ENCODE measurements at regions not wholly inside any gene's neighbourhood (a gene's known extent, or its start where the extent isn't known, plus 50 kb on each side); places are given as distances from the start of the nearest gene placed in this dataset.
A peak's percentile ranks its signal among the peaks of the same experiment; 100 is the strongest.
"Not testable (repeated sequence)": the region's sequence is repeated elsewhere in the genome, so short reads cannot be mapped to it uniquely, and the experiment has no call there.

DNA sequence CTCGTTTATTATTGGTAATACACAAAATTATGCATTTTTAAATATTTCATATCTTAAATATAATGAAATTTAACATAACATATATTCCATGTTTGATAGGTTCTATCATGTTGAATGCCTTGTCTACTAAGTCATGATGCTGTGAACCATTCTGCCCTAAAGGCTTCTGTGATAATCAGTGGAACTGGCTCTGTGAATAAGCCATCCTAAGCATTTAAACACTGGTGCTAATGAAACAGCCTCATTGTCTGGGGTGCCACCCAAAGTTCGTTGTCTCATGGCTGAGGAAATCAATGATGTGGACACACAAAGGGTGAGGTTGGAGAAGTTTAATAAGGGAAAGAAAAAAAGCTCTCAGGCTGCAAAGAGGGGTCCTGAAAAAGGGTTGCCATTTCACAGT, 264.7 kb upstream of the ZRANB2 start:
- DNase-seq = no peak

DNA sequence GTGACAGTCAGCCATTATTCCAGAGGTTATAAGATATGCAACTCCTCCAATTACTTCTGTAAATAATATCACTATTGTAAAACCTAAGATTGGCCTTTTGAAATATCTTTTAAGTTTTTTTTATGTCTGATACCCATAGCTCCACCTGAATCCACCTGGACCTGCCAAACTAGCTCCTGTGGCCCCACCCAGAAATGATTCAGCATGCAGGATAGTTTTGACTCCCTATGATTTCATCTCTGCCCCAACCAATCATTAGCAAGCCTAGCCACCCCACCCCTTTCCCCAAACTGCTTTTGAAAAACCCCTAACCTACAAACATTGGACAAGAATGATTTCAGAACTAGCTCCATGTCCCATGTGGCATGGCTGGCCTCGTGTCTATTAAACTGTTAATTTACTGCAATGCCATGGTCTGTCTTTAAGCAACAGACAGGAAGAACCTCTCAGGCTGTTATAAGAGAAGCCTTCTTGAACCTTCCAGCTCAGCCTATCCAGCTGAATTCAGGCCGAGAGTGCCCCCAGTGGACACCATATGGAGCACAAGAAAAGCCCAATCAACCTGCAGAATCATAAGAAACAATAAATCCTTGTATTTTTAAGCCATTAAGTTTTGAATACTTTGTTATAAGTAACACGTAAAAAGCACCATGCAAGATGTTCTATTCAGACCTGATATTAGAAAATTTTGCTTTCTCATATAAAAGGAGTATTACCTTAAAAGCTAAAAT, 263.0 kb upstream of the ZRANB2 start:
- DNase-seq = peak; percentile 15

- peak; percentile 12 for DNase-seq
Observed at GRCh38 chr1:71339238-71339637, 258.4 kb upstream of the ZRANB2 start.

DNA sequence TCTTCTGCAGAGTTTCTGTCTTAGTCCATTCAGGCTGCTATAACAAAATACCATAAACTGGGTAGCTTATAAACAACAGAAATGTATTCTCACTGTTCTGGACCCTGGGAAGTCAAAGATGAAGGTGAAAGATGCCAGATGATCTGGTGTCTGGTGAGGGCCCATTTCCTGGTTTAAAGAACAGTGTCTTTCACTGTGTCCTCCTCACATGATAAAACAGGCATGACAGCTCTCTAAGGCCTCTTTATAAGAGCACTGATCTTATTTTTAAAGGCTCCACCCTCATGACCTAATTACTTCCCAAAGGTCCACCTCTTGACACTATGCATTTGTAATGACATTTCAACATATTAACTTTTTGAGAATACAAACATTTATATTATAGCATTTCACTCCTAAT, 250.2 kb upstream of the ZRANB2 start:
- no peak for DNase-seq

GRCh38 chr1:71324671-71325267, 243.9 kb upstream of the ZRANB2 start:
- DNase-seq = no peak

- no peak for DNase-seq
Observed at GRCh38 chr1:71312545-71312944, 231.7 kb upstream of the ZRANB2 start.

DNA sequence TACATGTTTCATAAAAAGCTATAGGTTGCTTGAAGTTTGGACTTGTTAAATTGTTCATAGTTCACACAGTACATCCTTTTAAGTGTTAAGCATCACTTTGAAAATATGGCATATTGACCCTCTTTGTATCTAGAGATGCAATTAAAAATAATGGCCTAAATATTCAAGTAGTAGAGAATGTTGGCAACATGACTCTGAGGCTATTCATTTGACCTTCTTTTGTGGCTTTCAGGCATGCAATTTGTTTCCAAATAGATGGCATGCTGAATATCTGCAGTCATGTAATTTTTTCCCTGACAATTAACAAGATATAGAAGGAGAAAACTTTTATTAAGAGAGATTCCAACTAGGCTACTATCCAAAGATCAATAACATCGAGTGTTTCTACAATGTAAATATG, 230.5 kb upstream of the ZRANB2 start:
- DNase-seq = no peak

DNA sequence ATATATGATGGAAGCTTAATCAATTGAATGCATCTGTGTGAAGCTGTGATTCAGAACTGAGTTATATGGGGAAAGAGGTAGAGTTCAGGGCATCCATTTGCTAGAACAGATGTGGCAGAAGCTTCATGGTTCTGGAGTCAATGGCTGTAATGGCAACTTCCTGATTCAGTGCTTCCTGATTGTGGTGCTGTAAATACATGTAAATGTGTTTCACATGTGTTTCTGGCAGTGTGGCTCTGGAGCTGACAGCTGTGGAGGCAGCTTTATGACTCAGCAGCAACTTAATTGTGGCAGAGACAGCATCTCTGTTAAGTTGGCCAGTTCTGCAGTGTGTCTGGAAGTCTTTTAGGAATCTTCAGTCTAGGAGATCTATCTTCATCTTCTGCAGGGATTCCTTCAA, 226.6 kb upstream of the ZRANB2 start:
- peak; percentile 40 for DNase-seq

DNA sequence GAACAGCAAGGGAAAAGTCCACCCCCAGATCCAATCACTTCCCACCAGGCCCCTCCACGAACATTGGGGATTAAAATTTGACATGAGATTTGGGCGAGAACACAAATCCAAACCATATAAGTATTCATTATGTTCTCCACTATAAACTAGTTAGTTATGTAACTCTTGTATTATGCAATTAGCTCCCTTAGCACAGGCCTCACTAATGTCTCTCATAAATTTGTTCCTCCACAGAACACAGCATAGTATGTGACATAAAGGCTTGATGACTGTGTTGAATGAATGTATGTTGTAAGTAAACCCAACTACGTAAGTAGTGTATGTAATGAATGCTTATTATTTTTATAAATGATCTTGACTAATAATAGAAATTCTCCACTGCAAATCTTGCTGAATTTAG, 223.3 kb upstream of the ZRANB2 start:
- DNase-seq = peak; percentile 7

- DNase-seq = peak; percentile 1
Observed at GRCh38 chr1:71303617-71304041, 222.8 kb upstream of the ZRANB2 start.

- no peak for DNase-seq
Observed at GRCh38 chr1:71298633-71299032, 217.8 kb upstream of the ZRANB2 start.

- DNase-seq = no peak
Observed at GRCh38 chr1:71296551-71297134, 215.8 kb upstream of the ZRANB2 start.

GRCh38 chr1:71295350-71295749, 214.5 kb upstream of the ZRANB2 start:
- no peak for DNase-seq

GRCh38 chr1:71294178-71294577, 213.3 kb upstream of the ZRANB2 start:
- no peak for DNase-seq

DNA sequence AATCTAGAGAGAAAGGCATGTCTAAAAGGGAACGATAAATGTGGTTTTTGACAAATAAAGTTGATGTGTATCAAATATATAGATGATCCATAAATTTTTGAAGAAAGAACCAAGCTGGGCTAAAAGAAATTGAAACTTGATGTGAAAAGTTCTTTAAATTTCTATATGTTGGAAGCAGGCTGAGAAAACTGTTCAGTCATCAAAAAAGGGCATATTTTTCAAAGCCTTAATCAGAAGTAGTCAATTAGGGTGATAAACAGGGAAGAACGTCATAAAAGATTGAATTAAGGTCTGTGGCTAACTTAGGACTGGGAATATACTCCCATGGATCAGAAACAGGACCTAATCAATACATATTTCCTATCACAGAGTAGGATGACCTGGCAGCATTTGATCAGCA, 211.4 kb upstream of the ZRANB2 start:
- no peak for DNase-seq

GRCh38 chr1:71290506-71291237, 209.8 kb upstream of the ZRANB2 start:
- DNase-seq = not testable (repeated sequence)

DNA sequence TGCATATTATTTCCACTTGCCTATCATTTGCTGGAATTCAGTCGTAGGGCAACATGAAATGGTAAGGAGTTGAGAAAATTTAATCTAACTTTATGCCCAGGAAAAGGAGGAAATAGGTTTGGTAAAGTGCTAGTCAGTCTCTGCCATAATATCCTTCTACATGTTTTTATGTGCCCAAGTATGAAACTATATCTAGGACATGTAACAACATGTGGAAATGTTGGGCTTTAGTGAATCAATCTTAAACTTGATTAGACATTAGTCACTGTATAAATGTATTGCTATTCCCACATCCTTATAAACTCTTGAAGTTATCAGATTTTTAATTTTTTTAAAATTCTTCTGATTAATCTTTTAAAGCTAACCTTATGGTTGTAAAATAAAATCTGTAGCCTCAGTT, 204.7 kb upstream of the ZRANB2 start:
- DNase-seq = no peak

- no peak for DNase-seq
Observed at GRCh38 chr1:71276466-71276865, 195.6 kb upstream of the ZRANB2 start.

- DNase-seq = no peak
Observed at GRCh38 chr1:71273334-71273733, 192.5 kb upstream of the ZRANB2 start.

GRCh38 chr1:71270394-71270915, 189.6 kb upstream of the ZRANB2 start:
- no peak for DNase-seq

DNA sequence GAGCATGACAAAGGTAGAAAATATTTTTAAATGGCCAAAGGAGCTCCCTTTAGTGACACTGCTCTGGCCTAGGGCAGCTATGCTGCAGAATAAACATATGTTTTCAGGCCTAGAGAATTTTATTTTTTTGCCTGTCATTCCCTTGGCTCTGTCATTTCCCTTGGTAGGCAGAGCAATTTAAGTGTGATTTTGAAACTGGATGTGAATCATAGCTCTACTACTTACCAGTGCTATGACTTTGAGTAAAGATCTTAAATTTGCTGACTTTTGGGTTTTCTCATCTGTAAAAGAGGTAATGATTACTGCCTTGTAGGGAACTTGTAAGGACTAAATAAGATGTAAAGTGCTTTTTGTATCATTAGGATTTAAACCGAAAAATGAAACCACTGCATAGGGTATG, 189.0 kb upstream of the ZRANB2 start:
- DNase-seq = no peak

DNA sequence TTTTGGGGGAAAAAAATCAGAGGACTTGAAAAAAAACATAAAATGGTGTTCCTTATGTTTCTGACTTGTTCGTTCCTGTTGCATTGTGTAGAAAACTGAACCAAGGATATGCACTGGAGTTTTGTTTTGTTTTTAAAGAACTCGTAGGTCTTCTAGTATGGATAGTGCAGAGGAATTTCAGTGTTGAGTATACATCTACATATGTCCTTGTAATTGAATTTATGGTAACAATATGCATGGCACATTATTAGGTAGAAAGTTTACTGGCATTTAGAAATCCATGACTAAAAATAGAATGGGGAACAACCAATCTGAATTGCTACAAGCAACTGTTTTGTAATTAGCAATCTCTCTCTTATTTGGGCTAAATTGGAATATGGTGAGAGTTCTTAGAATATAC, 188.3 kb upstream of the ZRANB2 start:
- DNase-seq = no peak

DNA sequence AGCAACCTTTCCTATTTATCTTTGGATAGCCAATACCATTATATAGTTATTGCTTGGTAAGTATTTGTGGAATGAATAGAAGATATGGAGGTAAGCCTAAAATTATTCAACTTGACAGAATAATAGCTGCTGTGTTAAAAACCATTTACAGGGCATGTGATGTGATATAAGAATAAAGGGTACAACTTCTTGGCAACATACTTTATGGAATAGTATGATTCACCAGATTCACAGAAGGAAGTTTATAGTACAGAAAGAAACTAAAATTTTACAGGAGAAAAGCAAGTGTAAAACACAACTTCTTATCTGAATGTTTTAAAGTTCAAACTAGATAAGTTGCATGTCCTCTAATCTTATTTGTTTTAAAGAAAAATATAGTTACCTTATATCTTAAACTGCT, 186.4 kb upstream of the ZRANB2 start:
- no peak for DNase-seq

DNA sequence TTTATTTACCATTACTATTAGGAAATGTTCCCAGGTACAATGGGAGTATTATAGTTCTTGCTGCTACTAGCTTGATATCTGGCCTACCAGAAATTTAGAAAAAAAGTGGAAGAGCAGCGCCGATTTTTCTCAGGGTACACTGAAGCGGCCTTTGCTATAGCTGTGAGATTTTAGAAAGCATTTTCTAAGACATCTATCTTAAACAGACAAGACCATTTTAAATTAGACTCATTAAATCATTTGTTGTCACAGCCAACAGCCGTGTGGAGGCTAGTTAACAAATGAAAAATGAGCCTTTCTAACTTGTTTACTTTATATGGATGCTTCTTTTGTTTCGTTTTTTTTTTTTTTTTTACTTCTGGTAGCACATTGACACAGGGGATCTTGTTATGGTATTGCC, 183.2 kb upstream of the ZRANB2 start:
- DNase-seq = no peak

Data from hematopoietic multipotent progenitor cell treated with erythropoietin and hydrocortisone succinate and interleukin-3 and kit ligand, for 4 days (in vitro differentiated cells).